Esophagus squamous epithelium (tissue), 4 donors: ENCODE measurements at regions not wholly inside any gene's neighbourhood (a gene's known extent, or its start where the extent isn't known, plus 50 kb on each side); places are given as distances from the start of the nearest gene placed in this dataset.

Source experiments
- CTCF ChIP-seq, 6 experiments: fragments of 450-650 bp in 4 of 6; fragments of 200-600 bp in 2 of 6; sonication (generic) in 2 of 6; IDR thresholded peaks; one replicate each; pipeline ENCODE4 v1.5.1; 2016 to 2019; ENCODE audit warnings: antibody characterized with exemption in 6 of 6, mild to moderate bottlenecking in 4 of 6, moderate library complexity in 4 of 6
- POLR2A ChIP-seq, 4 donors: fragments of 450-650 bp; IDR thresholded peaks; one replicate each; pipeline ENCODE4 v1.6.1; 2017; ENCODE audit warnings: antibody characterized with exemption in 4 of 4, mild to moderate bottlenecking in 4 of 4, moderate library complexity in 3 of 4

DNA sequence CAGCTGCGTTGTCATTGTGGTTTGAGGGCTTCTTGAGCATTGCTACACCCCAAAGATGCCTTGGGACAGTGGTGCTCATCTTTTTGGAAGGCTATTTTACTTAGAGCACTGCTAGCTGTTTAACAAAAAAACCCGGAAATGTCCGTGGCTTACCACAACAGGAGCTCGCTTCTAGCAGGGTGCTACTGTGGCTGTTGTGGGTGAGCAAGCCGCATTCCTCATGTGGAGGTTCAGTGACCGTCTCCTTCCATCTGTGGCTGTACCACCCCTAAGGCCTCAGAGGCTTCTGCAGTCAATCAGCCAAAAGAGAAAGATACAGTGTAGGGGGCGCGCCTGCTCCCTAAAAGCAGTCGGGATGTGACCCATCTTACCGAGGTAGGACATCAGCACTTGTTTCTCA lies 1004.2 kb downstream of the UQCRFS1 start:
- TF ChIP-seq CTCF (IDR thresholded peaks at IDR 0.05) (no peak), POLR2A (IDR thresholded peaks at IDR 0.05) (no peak)
